ENCODE measurements at regions not wholly inside any gene's neighbourhood (a gene's known extent, or its start where the extent isn't known, plus 50 kb on each side); places are given as distances from the start of the nearest gene placed in this dataset.

DNA sequence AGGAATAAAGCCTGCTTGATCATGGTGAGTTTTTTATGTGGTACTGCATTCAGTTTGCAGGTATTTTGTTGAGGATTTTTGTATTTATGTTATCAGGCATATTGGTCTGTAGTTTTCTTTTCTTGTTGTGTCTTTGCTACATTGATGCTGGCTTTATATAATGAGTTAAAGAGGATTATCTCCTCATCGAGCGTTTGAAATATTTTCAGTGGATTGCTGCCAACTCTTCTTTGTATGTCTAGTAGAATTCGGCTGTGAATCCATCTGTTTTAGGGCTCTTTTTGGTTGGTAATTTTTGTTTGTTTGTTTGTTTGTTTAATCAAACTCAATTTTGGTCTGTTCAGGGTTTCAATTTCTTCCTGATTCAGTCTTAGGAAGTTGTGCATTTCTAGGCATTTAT lies 758.4 kb downstream of the KCNA4 start:
- H3K4me3 ChIP-seq (ENCODE audit: low read depth, low read length) = no peak overlapping the region
- H3K27me3 ChIP-seq = no peaks in the 10 kb centered on the region
- no peak for DNase-seq
- TF ChIP-seq CTCF (IDR thresholded peaks at IDR 0.05; ENCODE audit: low read depth, low read length) = no peak
- no peaks in the 10 kb centered on the region for H3K36me3 ChIP-seq
- no peaks in the 10 kb centered on the region for H3K4me1 ChIP-seq
- H3K9me3 ChIP-seq = no peaks in the 10 kb centered on the region

DNA sequence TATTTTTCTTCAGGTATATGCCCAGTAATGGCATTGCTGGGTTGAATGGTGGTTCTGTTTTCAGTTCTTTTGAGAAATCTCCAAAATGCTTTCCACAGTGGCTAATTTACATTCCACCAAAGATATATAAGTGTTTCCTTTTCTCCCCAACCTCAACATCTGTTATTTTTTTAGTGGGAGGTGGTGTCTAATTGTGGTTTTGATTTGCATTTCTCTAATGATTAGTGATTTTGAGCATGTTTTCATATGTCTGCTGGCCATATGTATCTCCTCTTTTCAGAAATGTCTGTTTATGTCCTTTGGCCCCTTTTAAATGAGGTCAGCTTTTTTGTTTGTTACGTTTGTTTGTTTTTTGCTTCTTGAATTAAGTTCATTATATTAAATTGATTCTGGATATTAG lies 760.2 kb downstream of the KCNA4 start:
- H3K4me3 ChIP-seq (ENCODE audit: low read depth, low read length) = no peak overlapping the region
- no peaks in the 10 kb centered on the region for H3K9me3 ChIP-seq
- TF ChIP-seq CTCF (IDR thresholded peaks at IDR 0.05; ENCODE audit: low read depth, low read length) = no peak
- no peaks in the 10 kb centered on the region for H3K4me1 ChIP-seq
- no peaks in the 10 kb centered on the region for H3K27me3 ChIP-seq
- no peaks in the 10 kb centered on the region for H3K36me3 ChIP-seq
- no peak for DNase-seq

DNA sequence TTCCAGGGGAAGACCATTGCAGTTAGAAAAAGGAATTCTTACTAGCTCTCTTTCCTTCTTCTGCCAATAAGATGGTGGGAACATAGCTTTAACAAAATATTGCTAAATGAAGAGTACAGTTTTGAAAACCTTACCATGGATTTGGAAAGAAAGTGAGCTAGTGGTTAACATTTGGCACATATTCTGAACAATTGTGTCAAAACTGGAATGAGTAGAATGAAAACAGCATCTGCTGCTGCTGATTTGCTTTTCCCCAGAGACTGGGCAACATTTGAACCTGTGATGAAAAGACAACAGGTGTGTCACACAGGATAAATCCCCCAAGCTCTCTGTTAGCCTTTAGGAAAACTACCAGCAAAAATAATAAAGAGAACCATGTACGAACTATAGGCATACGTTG lies 761.4 kb downstream of the KCNA4 start:
- Histone ChIP-seq H3K36me3 (no peaks in the 10 kb centered on the region), H3K4me1 (no peaks in the 10 kb centered on the region)
- no peak for TF ChIP-seq CTCF (IDR thresholded peaks at IDR 0.05; ENCODE audit: low read depth, low read length)

DNA sequence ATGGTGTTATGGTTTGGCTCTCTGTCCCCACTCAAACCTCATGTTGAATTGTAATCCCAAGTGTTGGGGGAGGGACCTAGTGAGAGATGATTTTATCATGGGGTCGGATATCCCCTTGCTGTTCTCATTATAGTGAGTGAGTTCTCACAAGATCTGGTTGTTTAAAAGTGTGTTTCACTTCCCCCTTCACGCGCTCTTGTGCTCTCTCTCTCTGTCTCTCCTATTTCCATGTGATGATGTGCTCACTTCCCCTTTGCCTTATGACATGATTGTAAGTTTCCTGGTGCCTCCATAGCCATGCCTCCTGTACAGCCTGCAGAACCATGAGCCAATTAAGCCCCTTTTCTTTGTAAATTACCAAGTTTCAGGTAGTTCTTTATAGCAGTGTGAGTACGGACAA lies 765.1 kb downstream of the KCNA4 start:
- Histone ChIP-seq H3K27me3 (no peaks in the 10 kb centered on the region), H3K4me3 (ENCODE audit: low read depth, low read length) (no peak overlapping the region), H3K4me1 (no peaks in the 10 kb centered on the region), H3K9me3 (no peaks in the 10 kb centered on the region), H3K36me3 (no peaks in the 10 kb centered on the region)
- no peak for DNase-seq
- no peak for TF ChIP-seq CTCF (IDR thresholded peaks at IDR 0.05; ENCODE audit: low read depth, low read length)

More for the DNA sequence above, 761.4 kb downstream of the KCNA4 start:
- H3K27me3 ChIP-seq = no peaks in the 10 kb centered on the region
- H3K9me3 ChIP-seq = no peaks in the 10 kb centered on the region
- no peak overlapping the region for H3K4me3 ChIP-seq (ENCODE audit: low read depth, low read length)
- DNase-seq = no peak

- Histone ChIP-seq H3K9me3 (no peaks in the 10 kb centered on the region), H3K4me3 (ENCODE audit: low read depth, low read length) (no peak overlapping the region), H3K4me1 (no peaks in the 10 kb centered on the region), H3K36me3 (no peaks in the 10 kb centered on the region), H3K27me3 (no peaks in the 10 kb centered on the region)
- no peak for DNase-seq
- TF ChIP-seq CTCF (IDR thresholded peaks at IDR 0.05; ENCODE audit: low read depth, low read length) = no peak
Observed at GRCh38 chr11:29249713-29250112, 767.1 kb downstream of the KCNA4 start.

- Histone ChIP-seq H3K4me3 (ENCODE audit: low read depth, low read length) (no peak overlapping the region), H3K9me3 (no peaks in the 10 kb centered on the region), H3K27me3 (no peaks in the 10 kb centered on the region), H3K4me1 (no peaks in the 10 kb centered on the region), H3K36me3 (no peaks in the 10 kb centered on the region)
- no peak for TF ChIP-seq CTCF (IDR thresholded peaks at IDR 0.05; ENCODE audit: low read depth, low read length)
- no peak for DNase-seq
Observed at GRCh38 chr11:29244355-29244754, 772.5 kb downstream of the KCNA4 start.

Measured in BE2C (cell line).